ENCODE measurements at regions not wholly inside any gene's neighbourhood (a gene's known extent, or its start where the extent isn't known, plus 50 kb on each side); places are given as distances from the start of the nearest gene placed in this dataset.

DNA sequence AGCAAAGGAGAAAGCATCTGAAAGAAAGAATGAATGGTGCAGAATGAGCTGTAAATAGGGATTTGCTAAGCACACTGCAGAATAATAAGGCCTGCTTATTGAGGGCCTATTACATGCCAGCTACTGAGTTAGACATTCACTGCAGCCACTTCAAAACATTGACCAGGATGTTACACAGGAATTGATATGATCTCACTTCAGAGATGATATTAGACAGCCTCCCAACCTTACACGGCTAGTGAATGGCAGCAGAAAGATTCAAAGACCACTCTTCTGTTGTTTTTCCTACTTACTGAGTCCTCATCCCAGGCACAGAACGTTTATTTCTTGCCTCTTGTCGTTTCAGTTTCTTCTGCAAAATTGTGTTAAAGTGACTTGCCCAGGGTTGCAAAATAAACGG is 1209.9 kb upstream of the WWC1 start:
- no peak overlapping the region for H3K4me3 ChIP-seq (ENCODE audit: insufficient read depth, low read length)
- TF ChIP-seq, protein P1, sequence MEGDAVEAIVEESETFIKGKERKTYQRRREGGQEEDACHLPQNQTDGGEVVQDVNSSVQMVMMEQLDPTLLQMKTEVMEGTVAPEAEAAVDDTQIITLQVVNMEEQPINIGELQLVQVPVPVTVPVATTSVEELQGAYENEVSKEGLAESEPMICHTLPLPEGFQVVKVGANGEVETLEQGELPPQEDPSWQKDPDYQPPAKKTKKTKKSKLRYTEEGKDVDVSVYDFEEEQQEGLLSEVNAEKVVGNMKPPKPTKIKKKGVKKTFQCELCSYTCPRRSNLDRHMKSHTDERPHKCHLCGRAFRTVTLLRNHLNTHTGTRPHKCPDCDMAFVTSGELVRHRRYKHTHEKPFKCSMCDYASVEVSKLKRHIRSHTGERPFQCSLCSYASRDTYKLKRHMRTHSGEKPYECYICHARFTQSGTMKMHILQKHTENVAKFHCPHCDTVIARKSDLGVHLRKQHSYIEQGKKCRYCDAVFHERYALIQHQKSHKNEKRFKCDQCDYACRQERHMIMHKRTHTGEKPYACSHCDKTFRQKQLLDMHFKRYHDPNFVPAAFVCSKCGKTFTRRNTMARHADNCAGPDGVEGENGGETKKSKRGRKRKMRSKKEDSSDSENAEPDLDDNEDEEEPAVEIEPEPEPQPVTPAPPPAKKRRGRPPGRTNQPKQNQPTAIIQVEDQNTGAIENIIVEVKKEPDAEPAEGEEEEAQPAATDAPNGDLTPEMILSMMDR (IDR thresholded peaks at IDR 0.05; ENCODE audit: extremely low read depth, low read depth, low read length), result no peak
- no peaks in the 10 kb centered on the region for H3K36me3 ChIP-seq (ENCODE audit: insufficient read depth, low read length)
- H3K79me2 ChIP-seq (ENCODE audit: insufficient read depth, low read length), result no peaks in the 10 kb centered on the region
- no peak overlapping the region for H2AFZ ChIP-seq (ENCODE audit: low read length)
- no peaks in the 10 kb centered on the region for H4K20me1 ChIP-seq (ENCODE audit: insufficient read depth, low read length)
- no peaks in the 10 kb centered on the region for H3K4me1 ChIP-seq (ENCODE audit: insufficient read depth, low read length)
- no peak for DNase-seq (ENCODE audit: insufficient read length, low spot score, missing footprints)
- H3K27ac ChIP-seq (ENCODE audit: low read depth, low read length), result no peak overlapping the region
- no peak overlapping the region for H3K4me2 ChIP-seq (ENCODE audit: insufficient read depth, low read length)
- no peaks in the 10 kb centered on the region for H3K27me3 ChIP-seq (ENCODE audit: insufficient read depth, low read length)
- no peaks in the 10 kb centered on the region for H3K9me3 ChIP-seq (ENCODE audit: low read depth, low read length)

DNA sequence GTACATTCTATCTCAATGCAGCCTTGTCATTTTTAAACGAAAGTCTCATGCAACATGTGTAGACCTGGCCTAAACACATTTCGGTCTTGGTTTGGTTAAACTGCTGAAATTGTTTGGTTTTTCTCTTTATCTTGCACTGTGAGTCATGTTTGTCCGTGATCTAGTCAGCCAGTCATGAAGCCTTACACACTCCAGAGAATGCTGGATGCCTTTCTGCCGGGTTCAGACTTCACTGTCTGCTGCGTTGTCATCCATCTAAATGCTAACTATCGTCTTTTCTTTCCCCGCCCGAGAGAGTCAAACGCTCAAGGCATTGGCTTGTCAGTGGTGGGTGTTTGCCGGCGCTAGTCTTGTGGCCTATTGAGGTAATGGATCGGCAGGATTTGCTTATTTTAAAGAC is 1194.6 kb upstream of the WWC1 start:
- H3K27ac ChIP-seq (ENCODE audit: low read depth, low read length), result no peak overlapping the region
- no peaks in the 10 kb centered on the region for H3K4me1 ChIP-seq (ENCODE audit: insufficient read depth, low read length)
- no peaks in the 10 kb centered on the region for H3K9me3 ChIP-seq (ENCODE audit: low read depth, low read length)
- TF ChIP-seq, protein P1 (IDR thresholded peaks at IDR 0.05; ENCODE audit: extremely low read depth, low read depth, low read length), result no peak
- H3K4me2 ChIP-seq (ENCODE audit: insufficient read depth, low read length), result no peak overlapping the region
- no peaks in the 10 kb centered on the region for H3K79me2 ChIP-seq (ENCODE audit: insufficient read depth, low read length)
- no peak for DNase-seq (ENCODE audit: insufficient read length, low spot score, missing footprints)
- H3K27me3 ChIP-seq (ENCODE audit: insufficient read depth, low read length), result no peaks in the 10 kb centered on the region
- H3K4me3 ChIP-seq (ENCODE audit: insufficient read depth, low read length), result no peak overlapping the region
- no peak overlapping the region for H2AFZ ChIP-seq (ENCODE audit: low read length)
- H4K20me1 ChIP-seq (ENCODE audit: insufficient read depth, low read length), result no peaks in the 10 kb centered on the region
- no peaks in the 10 kb centered on the region for H3K36me3 ChIP-seq (ENCODE audit: insufficient read depth, low read length)

DNA sequence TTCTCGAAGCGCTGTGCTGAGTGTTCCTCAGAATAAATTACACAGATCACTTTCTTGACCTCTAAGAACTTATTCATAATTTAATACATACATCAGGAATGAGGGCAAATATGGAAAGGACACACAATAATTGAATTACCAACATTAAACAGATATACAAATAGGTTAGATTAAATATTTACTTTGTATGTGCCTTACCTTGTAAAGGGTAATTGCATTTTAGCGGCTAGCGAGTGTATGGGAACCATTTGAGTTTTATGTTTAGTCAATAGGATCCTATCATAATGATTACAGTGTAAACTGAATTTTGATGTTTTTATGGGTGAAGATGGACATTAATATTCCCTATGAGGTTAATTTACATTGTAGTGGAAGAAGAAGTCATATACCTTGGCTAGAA is 1187.1 kb upstream of the WWC1 start:
- H3K36me3 ChIP-seq (ENCODE audit: insufficient read depth, low read length), result no peaks in the 10 kb centered on the region
- H3K4me3 ChIP-seq (ENCODE audit: insufficient read depth, low read length), result no peak overlapping the region
- no peaks in the 10 kb centered on the region for H4K20me1 ChIP-seq (ENCODE audit: insufficient read depth, low read length)
- H3K27me3 ChIP-seq (ENCODE audit: insufficient read depth, low read length), result no peaks in the 10 kb centered on the region
- no peak overlapping the region for H2AFZ ChIP-seq (ENCODE audit: low read length)
- no peaks in the 10 kb centered on the region for H3K4me1 ChIP-seq (ENCODE audit: insufficient read depth, low read length)
- no peak overlapping the region for H3K4me2 ChIP-seq (ENCODE audit: insufficient read depth, low read length)
- no peak for DNase-seq (ENCODE audit: insufficient read length, low spot score, missing footprints)
- H3K9me3 ChIP-seq (ENCODE audit: low read depth, low read length), result no peaks in the 10 kb centered on the region
- H3K79me2 ChIP-seq (ENCODE audit: insufficient read depth, low read length), result no peaks in the 10 kb centered on the region
- TF ChIP-seq, protein P1 (IDR thresholded peaks at IDR 0.05; ENCODE audit: extremely low read depth, low read depth, low read length), result no peak
- H3K27ac ChIP-seq (ENCODE audit: low read depth, low read length), result no peak overlapping the region

DNA sequence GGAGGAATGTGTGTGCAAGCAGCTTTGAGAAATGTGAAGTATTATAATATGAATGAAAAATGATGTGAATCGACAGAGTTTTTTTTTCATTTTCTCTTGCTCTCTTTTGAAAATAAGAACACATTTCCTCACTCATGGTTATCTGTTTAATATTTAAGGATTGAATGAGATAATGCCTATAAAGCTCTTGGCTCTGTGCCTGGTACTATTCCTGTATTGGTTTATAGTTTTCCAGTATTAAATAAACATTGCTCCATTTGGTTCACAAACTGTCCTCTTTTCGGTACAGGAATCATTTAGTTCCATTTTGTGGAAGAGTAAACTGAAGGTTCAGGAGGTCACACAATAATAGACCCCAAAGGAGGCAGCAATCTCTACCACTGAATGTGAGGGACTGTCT is 1185.5 kb upstream of the WWC1 start:
- no peaks in the 10 kb centered on the region for H3K4me1 ChIP-seq (ENCODE audit: insufficient read depth, low read length)
- no peak for DNase-seq (ENCODE audit: insufficient read length, low spot score, missing footprints)
- no peaks in the 10 kb centered on the region for H3K36me3 ChIP-seq (ENCODE audit: insufficient read depth, low read length)
- H3K79me2 ChIP-seq (ENCODE audit: insufficient read depth, low read length), result no peaks in the 10 kb centered on the region
- H4K20me1 ChIP-seq (ENCODE audit: insufficient read depth, low read length), result no peaks in the 10 kb centered on the region
- no peak overlapping the region for H3K4me3 ChIP-seq (ENCODE audit: insufficient read depth, low read length)
- H3K27ac ChIP-seq (ENCODE audit: low read depth, low read length), result no peak overlapping the region
- H3K4me2 ChIP-seq (ENCODE audit: insufficient read depth, low read length), result no peak overlapping the region
- H2AFZ ChIP-seq (ENCODE audit: low read length), result no peak overlapping the region
- TF ChIP-seq, protein P1 (IDR thresholded peaks at IDR 0.05; ENCODE audit: extremely low read depth, low read depth, low read length), result no peak
- H3K9me3 ChIP-seq (ENCODE audit: low read depth, low read length), result no peaks in the 10 kb centered on the region
- no peaks in the 10 kb centered on the region for H3K27me3 ChIP-seq (ENCODE audit: insufficient read depth, low read length)
